ENCODE measurements at regions not wholly inside any gene's neighbourhood (a gene's known extent, or its start where the extent isn't known, plus 50 kb on each side); places are given as distances from the start of the nearest gene placed in this dataset.

DNA sequence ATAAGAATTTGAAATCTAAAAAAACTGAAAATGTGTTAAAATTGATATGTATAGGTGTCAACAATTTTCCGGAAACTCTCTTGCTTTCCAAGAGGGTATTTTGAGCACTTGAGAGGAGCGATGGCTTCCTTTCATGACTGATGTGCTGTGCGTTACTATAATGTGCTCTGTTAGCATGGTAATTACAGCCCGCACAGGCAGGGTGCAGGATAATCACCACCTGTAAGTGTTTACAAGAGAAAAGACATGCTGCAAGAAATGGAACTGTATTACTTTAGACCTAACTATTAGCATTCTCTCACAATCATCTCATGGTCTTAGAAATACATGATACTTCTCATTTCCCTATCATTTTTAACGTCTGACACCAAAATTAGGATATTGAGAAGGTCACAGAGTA, 92.4 kb upstream of the ADARB2 start:
- DNase-seq, result no peak

DNA sequence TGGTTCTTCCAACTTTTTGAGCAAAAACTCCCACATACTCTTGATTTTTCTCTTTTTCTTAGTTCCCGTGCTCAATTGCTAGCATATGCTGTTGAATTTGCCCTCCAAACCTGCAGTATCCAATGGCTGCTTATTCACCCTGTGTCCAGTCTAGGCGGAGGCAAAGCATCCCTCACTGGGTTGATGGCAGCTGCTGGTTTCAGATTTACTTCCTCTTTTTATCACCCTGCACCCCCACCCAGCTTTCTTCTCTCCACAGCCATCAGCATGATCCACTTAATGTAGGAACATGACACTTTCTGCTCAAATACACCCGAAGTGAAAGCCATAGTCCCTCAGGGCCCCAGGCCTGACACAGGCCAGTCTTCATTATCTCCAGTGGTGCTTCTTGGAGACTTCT, 87.6 kb upstream of the ADARB2 start:
- DNase-seq, result no peak

DNA sequence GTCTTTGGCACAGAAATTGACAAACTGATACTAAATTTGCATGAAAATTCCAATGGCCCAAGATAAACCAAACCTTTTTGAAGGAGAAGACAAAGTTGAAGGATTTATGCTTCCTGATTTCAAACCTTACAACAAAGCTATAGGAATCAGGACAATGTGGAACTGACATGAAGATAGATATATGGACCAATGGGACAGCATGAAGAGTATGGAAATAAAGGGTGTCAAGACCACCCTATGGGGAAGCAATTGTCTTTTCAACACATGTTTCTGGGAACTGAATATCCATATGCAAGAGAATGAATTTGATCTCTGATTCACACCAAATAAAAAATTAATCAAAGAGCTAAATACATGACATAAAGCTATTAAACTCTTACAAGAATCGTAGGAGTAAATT, 77.2 kb upstream of the ADARB2 start:
- no peak for DNase-seq

DNA sequence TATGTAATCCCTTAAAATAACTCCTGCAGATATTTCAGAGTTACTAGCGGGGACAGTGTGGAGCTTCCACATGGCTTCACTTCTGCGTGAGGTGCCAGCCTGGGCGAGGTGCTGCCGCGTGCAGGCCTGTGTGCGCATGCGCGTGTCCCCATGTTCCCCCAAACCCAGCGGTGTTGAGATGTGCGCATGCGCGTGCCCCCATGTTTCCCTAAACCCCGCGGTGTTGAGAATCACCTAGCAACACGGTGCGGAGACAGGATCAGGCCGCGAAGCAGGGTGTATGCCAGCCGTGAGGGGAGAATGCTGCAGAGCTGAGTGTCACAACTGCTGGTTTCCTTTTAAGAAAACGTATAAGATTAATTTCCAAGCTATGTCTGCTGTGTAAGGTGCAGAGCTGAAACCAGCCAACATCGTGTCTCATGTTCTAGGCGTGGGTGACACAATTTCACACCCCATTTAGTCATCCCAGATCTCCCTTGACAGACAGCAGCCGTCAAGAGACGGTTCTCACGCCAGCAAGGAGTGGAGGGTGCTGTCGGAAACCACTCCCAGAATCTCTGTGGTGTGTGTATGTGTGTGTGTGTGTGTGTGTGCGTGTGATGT, 71.9 kb upstream of the ADARB2 start:
- DNase-seq, result no peak

DNA sequence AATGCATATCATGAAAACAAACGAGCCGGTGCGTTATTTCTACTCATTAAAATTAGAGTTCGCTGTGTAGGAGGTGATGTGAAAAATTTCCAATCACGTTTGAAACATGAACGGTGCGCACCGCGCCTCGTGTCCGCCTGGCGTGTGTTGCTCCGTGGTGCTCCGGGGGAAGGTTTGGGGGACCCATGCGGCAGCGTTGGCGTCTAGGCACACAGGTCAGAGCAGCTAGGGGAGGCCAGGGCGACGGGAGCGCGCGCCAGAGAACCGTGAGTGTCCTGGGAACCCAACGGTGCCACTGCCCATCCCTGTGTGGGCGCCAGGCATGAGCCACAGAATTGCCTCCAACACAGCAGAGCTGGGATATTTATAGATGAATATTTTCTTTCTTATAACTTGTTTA, 70.6 kb upstream of the ADARB2 start:
- DNase-seq, result no peak

DNA sequence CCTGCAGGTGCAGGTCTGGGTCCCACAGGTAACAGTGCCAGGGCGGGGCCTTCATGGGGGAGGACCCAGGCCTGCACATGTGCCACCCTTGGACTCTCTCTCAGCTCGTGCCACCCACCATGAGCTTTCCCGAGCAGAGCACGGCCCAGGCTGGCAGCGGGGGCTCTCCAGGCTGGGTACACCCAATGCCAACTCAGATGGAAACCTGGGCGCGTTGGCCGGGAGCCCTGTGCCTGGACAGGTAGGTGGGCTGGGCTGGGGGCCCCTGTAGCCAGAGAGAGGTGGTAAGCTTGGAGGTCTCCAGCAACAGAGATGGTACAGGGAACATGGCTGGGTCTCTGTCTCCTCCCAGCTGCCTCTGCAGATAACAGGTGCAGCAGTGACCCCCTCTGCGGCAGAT, 69.9 kb upstream of the ADARB2 start:
- no peak for DNase-seq

DNA sequence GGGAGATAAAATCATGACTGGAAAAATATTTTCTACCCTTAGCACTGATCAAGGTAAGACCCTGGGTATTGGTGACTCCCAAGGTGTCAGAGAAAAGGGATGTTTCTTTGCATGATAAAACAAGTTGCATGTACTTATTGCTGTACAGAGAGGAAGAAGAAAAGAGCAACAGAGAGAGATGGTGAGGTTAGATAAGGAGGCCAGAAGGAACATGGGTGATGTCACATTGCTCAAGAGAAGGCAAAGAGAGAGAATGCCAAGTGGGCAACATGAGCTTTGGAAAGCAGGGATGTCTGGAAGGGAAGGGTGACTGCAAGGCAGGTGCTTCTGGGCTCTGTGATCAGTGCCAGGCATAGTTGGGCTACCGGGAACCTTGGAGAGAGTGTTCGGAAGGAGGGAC, 65.1 kb upstream of the ADARB2 start:
- no peak for DNase-seq

DNA sequence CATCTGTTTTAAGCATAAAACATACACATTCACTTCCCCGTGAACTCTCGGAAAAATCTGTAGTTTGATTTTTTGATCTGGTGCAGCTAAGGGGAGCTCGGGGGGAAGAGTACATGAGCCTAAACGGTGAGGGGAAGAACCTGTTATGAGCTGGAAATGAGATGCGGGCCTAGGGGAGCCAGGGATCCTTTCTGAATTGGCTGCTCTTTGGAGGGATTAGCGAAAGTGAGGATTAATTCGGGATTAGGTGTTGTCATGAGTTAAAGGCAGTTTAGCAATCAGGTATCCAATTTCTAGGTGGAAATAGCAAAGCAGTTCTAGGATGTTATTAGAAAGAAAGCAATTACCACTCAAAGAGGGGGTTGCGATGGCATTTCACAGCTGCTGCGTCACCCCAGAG, 51.1 kb upstream of the ADARB2 start:
- DNase-seq, result no peak
